ENCODE measurements at regions not wholly inside any gene's neighbourhood (a gene's known extent, or its start where the extent isn't known, plus 50 kb on each side); places are given as distances from the start of the nearest gene placed in this dataset.

DNA sequence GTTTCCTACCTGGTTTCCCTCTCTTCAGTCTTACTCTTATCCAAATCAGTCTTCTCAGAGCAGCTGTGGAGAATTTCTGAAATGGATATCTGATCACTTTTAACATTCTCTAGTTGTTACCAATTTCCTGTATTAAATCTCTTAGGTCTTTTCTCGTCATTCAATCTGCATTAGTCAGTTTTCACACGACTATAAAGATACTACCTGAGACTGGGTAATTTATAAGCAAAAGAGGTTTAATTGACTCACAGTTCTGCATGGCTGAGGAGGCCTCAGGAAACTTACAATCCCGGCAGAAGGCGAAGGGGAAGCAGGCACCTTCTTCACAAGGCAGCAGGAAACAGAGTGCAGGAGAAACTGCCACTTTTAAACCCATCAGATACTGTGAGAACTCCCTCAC lies 444.8 kb downstream of the GATA3 start:
- 0 out of 2 replicates have a peak, but pooled peaks cover 6% of the 10 kb centered on the region for H3K27me3 ChIP-seq (replicated peaks)
- no peak for DNase-seq (ENCODE audit: low read depth in 1 of 2, low spot score in 2 of 2)
- H3K36me3 ChIP-seq: no peaks in the 10 kb centered on the region
- H3K4me1 ChIP-seq (replicated peaks): no peaks in the 10 kb centered on the region
- no peaks in the 10 kb centered on the region for H3K9me3 ChIP-seq (replicated peaks)
- no peak overlapping the region for H3K4me3 ChIP-seq
- H3K27ac ChIP-seq: no peak overlapping the region

- Histone ChIP-seq H3K27ac (no peak overlapping the region), H3K27me3 (replicated peaks) (peaks cover 6% of the 10 kb centered on the region; the same call in 1 of the 2 replicates), H3K4me1 (replicated peaks) (no peaks in the 10 kb centered on the region), H3K36me3 (no peaks in the 10 kb centered on the region), H3K4me3 (no peak overlapping the region), H3K9me3 (replicated peaks) (no peaks in the 10 kb centered on the region)
- no peak for DNase-seq (ENCODE audit: low read depth in 1 of 2, low spot score in 2 of 2)
Measured at GRCh38 chr10:8499752-8500390, 445.4 kb downstream of the GATA3 start.

DNA sequence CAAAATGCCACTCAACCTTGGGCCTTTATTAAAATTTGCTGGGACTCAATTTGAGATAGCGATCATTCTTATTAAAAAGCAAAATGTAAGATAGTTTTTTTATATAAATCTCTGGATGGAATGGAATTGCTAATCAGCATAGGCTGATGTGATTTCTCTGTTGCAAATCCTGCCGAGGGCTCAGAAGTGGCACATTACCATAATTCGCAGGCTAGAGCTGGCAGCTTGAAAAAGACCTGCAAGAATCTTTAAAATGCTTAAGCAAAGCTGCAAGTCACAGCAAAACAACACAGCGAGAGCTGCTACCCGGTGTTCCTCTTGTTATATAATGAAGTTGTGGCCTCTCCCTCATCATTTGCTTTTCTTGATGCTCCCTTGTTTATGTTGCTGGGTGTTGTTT lies 448.1 kb downstream of the GATA3 start:
- H3K9me3 ChIP-seq (replicated peaks): no peaks in the 10 kb centered on the region
- H3K36me3 ChIP-seq: no peaks in the 10 kb centered on the region
- no peak overlapping the region for H3K27ac ChIP-seq
- DNase-seq (ENCODE audit: low read depth in 1 of 2, low spot score in 2 of 2): no peak
- no peak overlapping the region for H3K4me3 ChIP-seq
- no peaks in the 10 kb centered on the region for H3K4me1 ChIP-seq (replicated peaks)
- peaks cover 9% of the 10 kb centered on the region for H3K27me3 ChIP-seq (replicated peaks)

- no peak for DNase-seq (ENCODE audit: low read depth in 1 of 2, low spot score in 2 of 2)
- no peak overlapping the region for H3K27ac ChIP-seq
- H3K36me3 ChIP-seq: no peaks in the 10 kb centered on the region
- no peaks in the 10 kb centered on the region for H3K4me1 ChIP-seq (replicated peaks)
- H3K4me3 ChIP-seq: no peak overlapping the region
- peaks cover 9% of the 10 kb centered on the region for H3K27me3 ChIP-seq (replicated peaks)
- H3K9me3 ChIP-seq (replicated peaks): no peaks in the 10 kb centered on the region
Measured at GRCh38 chr10:8504499-8504898, 450.0 kb downstream of the GATA3 start.

- no peak for DNase-seq (ENCODE audit: low read depth in 1 of 2, low spot score in 2 of 2)
- no peak overlapping the region for H3K27ac ChIP-seq
- no peaks in the 10 kb centered on the region for H3K4me1 ChIP-seq (replicated peaks)
- H3K9me3 ChIP-seq (replicated peaks): no peaks in the 10 kb centered on the region
- H3K4me3 ChIP-seq: no peak overlapping the region
- peaks cover 14% of the 10 kb centered on the region for H3K27me3 ChIP-seq (replicated peaks)
- H3K36me3 ChIP-seq: no peaks in the 10 kb centered on the region
Measured at GRCh38 chr10:8507156-8507555, 452.7 kb downstream of the GATA3 start.

GRCh38 chr10:8508882-8509281 lies 454.4 kb downstream of the GATA3 start:
- H3K27ac ChIP-seq: no peak overlapping the region
- no peak overlapping the region for H3K4me3 ChIP-seq
- H3K4me1 ChIP-seq (replicated peaks): no peaks in the 10 kb centered on the region
- peaks cover 12% of the 10 kb centered on the region for H3K27me3 ChIP-seq (replicated peaks)
- H3K9me3 ChIP-seq (replicated peaks): no peaks in the 10 kb centered on the region
- DNase-seq (ENCODE audit: low read depth in 1 of 2, low spot score in 2 of 2): no peak
- H3K36me3 ChIP-seq: no peaks in the 10 kb centered on the region

DNA sequence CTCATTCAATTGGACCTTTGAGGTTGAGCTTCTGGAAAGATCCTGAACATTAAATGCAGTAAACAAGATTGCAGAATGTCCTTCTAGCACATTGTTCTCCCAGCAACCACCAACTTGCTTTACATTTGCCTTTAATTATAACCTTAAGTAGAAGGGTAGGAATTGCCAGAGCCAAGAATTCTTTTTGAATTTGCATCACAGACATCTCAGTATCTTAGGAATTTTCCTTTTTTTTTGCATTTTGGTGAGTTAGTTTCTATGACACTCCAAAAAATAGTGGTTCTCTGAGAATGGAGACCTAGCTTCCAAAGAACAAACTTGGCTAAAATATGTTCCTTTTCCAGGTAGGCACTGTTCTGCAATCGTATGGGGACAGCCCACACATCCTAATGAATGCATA lies 456.0 kb downstream of the GATA3 start:
- Histone ChIP-seq H3K9me3 (replicated peaks) (no peaks in the 10 kb centered on the region), H3K4me1 (replicated peaks) (no peaks in the 10 kb centered on the region), H3K36me3 (no peaks in the 10 kb centered on the region), H3K4me3 (no peak overlapping the region), H3K27me3 (replicated peaks) (peaks cover 8% of the 10 kb centered on the region), H3K27ac (no peak overlapping the region)
- DNase-seq (ENCODE audit: low read depth in 1 of 2, low spot score in 2 of 2): no peak

GRCh38 chr10:8511026-8511425 lies 456.5 kb downstream of the GATA3 start:
- Histone ChIP-seq H3K9me3 (replicated peaks) (no peaks in the 10 kb centered on the region), H3K4me3 (no peak overlapping the region), H3K27me3 (replicated peaks) (peaks cover 5% of the 10 kb centered on the region), H3K36me3 (no peaks in the 10 kb centered on the region), H3K27ac (no peak overlapping the region), H3K4me1 (replicated peaks) (no peaks in the 10 kb centered on the region)
- no peak for DNase-seq (ENCODE audit: low read depth in 1 of 2, low spot score in 2 of 2)

- Histone ChIP-seq H3K4me3 (no peak overlapping the region), H3K9me3 (replicated peaks) (no peaks in the 10 kb centered on the region), H3K27ac (no peak overlapping the region), H3K36me3 (no peaks in the 10 kb centered on the region), H3K27me3 (replicated peaks) (peaks cover 5% of the 10 kb centered on the region; the same call in 1 of the 2 replicates), H3K4me1 (replicated peaks) (no peaks in the 10 kb centered on the region)
- no peak for DNase-seq (ENCODE audit: low read depth in 1 of 2, low spot score in 2 of 2)
Measured at GRCh38 chr10:8513155-8514147, 459.0 kb downstream of the GATA3 start.

GRCh38 chr10:8520382-8520781 lies 465.9 kb downstream of the GATA3 start:
- no peak for DNase-seq (ENCODE audit: low read depth in 1 of 2, low spot score in 2 of 2)
- H3K4me1 ChIP-seq (replicated peaks): no peaks in the 10 kb centered on the region
- no peaks in the 10 kb centered on the region for H3K36me3 ChIP-seq
- no peaks in the 10 kb centered on the region for H3K9me3 ChIP-seq (replicated peaks)
- H3K27ac ChIP-seq: no peak overlapping the region
- no peak overlapping the region for H3K4me3 ChIP-seq
- no peaks in the 10 kb centered on the region for H3K27me3 ChIP-seq (replicated peaks)

DNA sequence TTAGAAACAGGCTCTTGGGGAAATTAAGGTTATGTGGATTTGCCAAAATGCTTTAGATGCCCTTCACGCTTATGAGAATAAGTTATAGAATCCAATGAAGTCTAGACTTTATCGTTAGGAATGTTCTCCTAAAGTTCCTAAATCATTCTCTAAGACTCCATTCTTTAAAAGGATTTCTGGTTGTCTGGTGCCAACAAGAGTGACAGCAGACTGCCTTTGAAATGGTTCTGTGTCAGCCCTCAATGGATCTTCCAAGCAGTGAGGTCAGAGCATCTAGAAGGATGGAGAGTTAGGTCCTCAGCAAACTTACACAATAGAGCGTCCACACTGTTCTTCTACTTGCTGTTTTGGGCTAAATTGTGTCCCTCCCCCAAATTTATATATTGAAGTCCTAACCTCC lies 473.3 kb downstream of the GATA3 start:
- H3K36me3 ChIP-seq: no peaks in the 10 kb centered on the region
- no peaks in the 10 kb centered on the region for H3K27me3 ChIP-seq (replicated peaks)
- no peak overlapping the region for H3K27ac ChIP-seq
- H3K4me1 ChIP-seq (replicated peaks): no peaks in the 10 kb centered on the region
- no peak for DNase-seq (ENCODE audit: low read depth in 1 of 2, low spot score in 2 of 2)
- no peaks in the 10 kb centered on the region for H3K9me3 ChIP-seq (replicated peaks)
- H3K4me3 ChIP-seq: no peak overlapping the region

- Histone ChIP-seq H3K27me3 (replicated peaks) (no peaks in the 10 kb centered on the region), H3K4me1 (replicated peaks) (no peaks in the 10 kb centered on the region), H3K4me3 (no peak overlapping the region), H3K27ac (no peak overlapping the region), H3K9me3 (replicated peaks) (no peaks in the 10 kb centered on the region), H3K36me3 (no peaks in the 10 kb centered on the region)
- no peak for DNase-seq (ENCODE audit: low read depth in 1 of 2, low spot score in 2 of 2)
Measured at GRCh38 chr10:8531116-8531515, 476.6 kb downstream of the GATA3 start.

DNA sequence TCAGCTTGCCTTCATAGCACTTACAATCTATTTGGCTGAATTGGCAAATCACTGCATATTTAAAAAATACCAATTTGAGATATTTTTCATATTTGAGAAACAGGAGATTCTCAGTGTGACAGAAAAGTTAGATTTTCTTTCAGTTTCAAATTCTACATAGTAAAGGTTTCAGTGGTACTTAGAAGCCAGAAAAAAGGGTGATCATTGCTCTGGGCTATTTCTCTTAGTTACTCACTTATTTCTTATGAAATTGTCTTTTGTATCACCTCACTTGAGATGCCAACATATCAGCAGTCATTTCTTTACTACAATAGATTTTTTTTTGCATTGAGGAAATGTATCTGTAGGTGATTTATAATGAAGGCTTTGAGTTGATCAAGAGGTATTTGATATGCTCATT lies 478.2 kb downstream of the GATA3 start:
- Histone ChIP-seq H3K36me3 (no peaks in the 10 kb centered on the region), H3K27me3 (replicated peaks) (no peaks in the 10 kb centered on the region), H3K4me3 (no peak overlapping the region), H3K4me1 (replicated peaks) (no peaks in the 10 kb centered on the region), H3K9me3 (replicated peaks) (no peaks in the 10 kb centered on the region), H3K27ac (no peak overlapping the region)
- DNase-seq (ENCODE audit: low read depth in 1 of 2, low spot score in 2 of 2): no peak

- no peaks in the 10 kb centered on the region for H3K9me3 ChIP-seq (replicated peaks)
- H3K27me3 ChIP-seq (replicated peaks): no peaks in the 10 kb centered on the region
- H3K27ac ChIP-seq: no peak overlapping the region
- no peak overlapping the region for H3K4me3 ChIP-seq
- no peak for DNase-seq (ENCODE audit: low read depth in 1 of 2, low spot score in 2 of 2)
- no peaks in the 10 kb centered on the region for H3K4me1 ChIP-seq (replicated peaks)
- H3K36me3 ChIP-seq: no peaks in the 10 kb centered on the region
Measured at GRCh38 chr10:8533462-8533861, 479.0 kb downstream of the GATA3 start.
